ENCODE measurements at regions not wholly inside any gene's neighbourhood (a gene's known extent, or its start where the extent isn't known, plus 50 kb on each side); places are given as distances from the start of the nearest gene placed in this dataset.

GRCh38 chr13:34085204-34085603, 267.3 kb downstream of the RFC3 start:
- Histone ChIP-seq H3K79me2 (ENCODE audit: insufficient read depth, low read length) (no peaks in the 10 kb centered on the region), H4K20me1 (ENCODE audit: insufficient read depth, low read length) (no peaks in the 10 kb centered on the region), H3K9me3 (replicated peaks in 1 of 2; ENCODE audit: control insufficient read depth in 1 of 2, insufficient read depth in 1 of 2, low read length in 2 of 2) (peaks cover 7 to 12% of the 10 kb centered on the region in 2 donors), H3K4me3 (replicated peaks in 1 of 3; ENCODE audit: low read depth in 2 of 3, low read length in 3 of 3) (no peak overlapping the region), H3K36me3 (replicated peaks in 1 of 2; ENCODE audit: control insufficient read depth in 1 of 2, insufficient read depth in 2 of 2, low read length in 2 of 2) (no peaks in the 10 kb centered on the region), H3K27me3 (ENCODE audit: control insufficient read depth in 2 of 2, insufficient read depth in 2 of 2, low read length in 2 of 2) (no peaks in the 10 kb centered on the region), H3K4me1 (ENCODE audit: control insufficient read depth in 1 of 2, insufficient read depth in 2 of 2, low read length in 2 of 2) (no peaks in the 10 kb centered on the region), H3K4me2 (replicated peaks; ENCODE audit: extremely low read depth, low read length, poor library complexity, severe bottlenecking) (no peak overlapping the region), H3K9ac (ENCODE audit: insufficient read depth, low read length, poor library complexity, severe bottlenecking) (no peak overlapping the region), H3K27ac (ENCODE audit: low read depth in 1 of 2, low read length in 2 of 2) (no peak overlapping the region), H2AFZ (ENCODE audit: insufficient read depth, low read depth, low read length, poor library complexity, severe bottlenecking) (no peak overlapping the region)
- no peaks in the 10 kb centered on the region for H3K27me3 Mint-ChIP-seq (ENCODE audit: low read depth in 3 of 3)
- no peaks in the 10 kb centered on the region for H3K36me3 Mint-ChIP-seq
- no peak for DNase-seq
- no peak overlapping the region for H3K27ac Mint-ChIP-seq
- H3K4me1 Mint-ChIP-seq: no peaks in the 10 kb centered on the region
- TF ChIP-seq CTCF (IDR thresholded peaks at IDR 0.05): no peak
- no CpG with 5 or more reads among the region's 2 CpGs for WGBS (ENCODE audit: insufficient coverage)
- intact Hi-C loops (cut with micrococcal nuclease): no loop called here
- peaks cover 5 to 19% (median 13%) of the 10 kb centered on the region in 7 donors for H3K9me3 Mint-ChIP-seq
- H3K4me3 Mint-ChIP-seq: no peak overlapping the region

GRCh38 chr13:34086281-34086680, 268.3 kb downstream of the RFC3 start:
- H3K4me1 Mint-ChIP-seq: no peaks in the 10 kb centered on the region
- H3K9me3 Mint-ChIP-seq: peaks cover 6 to 20% (median 13%) of the 10 kb centered on the region in 7 donors
- no peak for TF ChIP-seq CTCF (IDR thresholded peaks at IDR 0.05)
- WGBS (ENCODE audit: insufficient coverage): no CpG with 5 or more reads among the region's 2 CpGs
- Histone ChIP-seq H3K9me3 (replicated peaks in 1 of 2; ENCODE audit: control insufficient read depth in 1 of 2, insufficient read depth in 1 of 2, low read length in 2 of 2) (peaks cover 7 to 12% of the 10 kb centered on the region in 2 donors), H3K4me2 (replicated peaks; ENCODE audit: extremely low read depth, low read length, poor library complexity, severe bottlenecking) (no peak overlapping the region), H3K27me3 (ENCODE audit: control insufficient read depth in 2 of 2, insufficient read depth in 2 of 2, low read length in 2 of 2) (no peaks in the 10 kb centered on the region), H3K27ac (ENCODE audit: low read depth in 1 of 2, low read length in 2 of 2) (no peak overlapping the region), H3K36me3 (replicated peaks in 1 of 2; ENCODE audit: control insufficient read depth in 1 of 2, insufficient read depth in 2 of 2, low read length in 2 of 2) (no peaks in the 10 kb centered on the region), H3K4me3 (replicated peaks in 1 of 3; ENCODE audit: low read depth in 2 of 3, low read length in 3 of 3) (no peak overlapping the region), H3K4me1 (ENCODE audit: control insufficient read depth in 1 of 2, insufficient read depth in 2 of 2, low read length in 2 of 2) (no peaks in the 10 kb centered on the region), H2AFZ (ENCODE audit: insufficient read depth, low read depth, low read length, poor library complexity, severe bottlenecking) (no peak overlapping the region), H3K79me2 (ENCODE audit: insufficient read depth, low read length) (no peaks in the 10 kb centered on the region), H4K20me1 (ENCODE audit: insufficient read depth, low read length) (no peaks in the 10 kb centered on the region), H3K9ac (ENCODE audit: insufficient read depth, low read length, poor library complexity, severe bottlenecking) (no peak overlapping the region)
- intact Hi-C loops (cut with micrococcal nuclease): no loop called here
- DNase-seq: no peak
- H3K27ac Mint-ChIP-seq: no peak overlapping the region
- H3K36me3 Mint-ChIP-seq: no peaks in the 10 kb centered on the region
- no peak overlapping the region for H3K4me3 Mint-ChIP-seq
- H3K27me3 Mint-ChIP-seq (ENCODE audit: low read depth in 3 of 3): no peaks in the 10 kb centered on the region
